ENCODE measurements at regions not wholly inside any gene's neighbourhood (a gene's known extent, or its start where the extent isn't known, plus 50 kb on each side); places are given as distances from the start of the nearest gene placed in this dataset.
A peak's percentile ranks its signal among the peaks of the same experiment; 100 is the strongest.
"Not testable (repeated sequence)": the region's sequence is repeated elsewhere in the genome, so short reads cannot be mapped to it uniquely, and the experiment has no call there.

GRCh38 chr19:34023381-34023780, 148.9 kb upstream of the LSM14A start:
- DNase-seq (ENCODE audit: low read depth) = no peak

DNA sequence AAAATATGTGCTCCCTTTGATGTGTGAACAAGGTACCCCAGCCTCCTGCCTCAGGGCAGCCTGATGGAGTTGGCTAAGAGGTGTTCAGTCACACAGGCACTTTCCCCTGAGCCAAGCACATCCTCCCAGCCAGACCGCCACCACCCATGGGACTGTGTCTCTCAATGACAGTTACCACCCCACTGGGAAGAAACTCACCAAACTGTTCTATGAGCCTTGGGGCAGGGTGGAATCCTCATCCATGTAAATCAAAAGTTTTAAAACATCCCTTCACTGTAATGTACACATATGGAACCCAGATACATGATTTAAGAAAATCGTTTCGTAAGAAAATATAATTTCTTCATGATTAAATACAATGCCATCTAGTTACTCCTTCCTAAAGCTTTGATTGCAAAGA, 138.4 kb upstream of the LSM14A start:
- no peak for DNase-seq (ENCODE audit: low read depth)

- no peak for DNase-seq (ENCODE audit: low read depth)
Observed at GRCh38 chr19:34034318-34034846, 137.9 kb upstream of the LSM14A start.

DNA sequence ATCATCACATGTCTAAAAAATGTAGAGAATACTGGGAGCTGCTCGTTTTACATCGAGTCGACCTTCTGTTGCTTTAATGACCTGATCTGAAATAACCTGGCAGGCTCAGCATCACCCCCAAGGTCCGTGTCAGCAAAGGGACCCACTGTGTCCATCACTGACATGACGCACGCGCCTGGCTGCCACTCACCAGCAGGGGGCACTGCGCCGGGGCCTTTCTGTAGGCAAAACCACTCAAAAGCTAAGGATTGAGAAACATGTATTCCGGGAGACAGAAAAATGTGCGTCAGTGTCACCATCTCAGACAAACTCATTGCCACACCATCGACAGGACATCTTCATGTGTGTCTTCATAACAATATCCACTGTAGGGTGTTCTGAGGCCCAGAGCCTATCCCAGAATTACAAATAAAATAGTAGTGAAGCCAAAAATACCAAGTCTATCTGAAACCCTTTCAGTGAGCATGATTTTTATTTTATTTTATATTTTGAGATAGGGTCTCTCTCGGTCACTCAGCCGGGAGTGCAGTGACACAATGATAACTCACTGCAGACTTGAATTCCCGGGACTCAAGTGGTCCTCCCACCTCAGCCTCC, 130.3 kb upstream of the LSM14A start:
- peak; percentile 68 for DNase-seq (ENCODE audit: low read depth)

GRCh38 chr19:34044021-34044420, 128.3 kb upstream of the LSM14A start:
- no peak for DNase-seq (ENCODE audit: low read depth)

- no peak for DNase-seq (ENCODE audit: low read depth)
Observed at GRCh38 chr19:34049944-34050343, 122.4 kb upstream of the LSM14A start.

- DNase-seq (ENCODE audit: low read depth) = not testable (repeated sequence)
Observed at GRCh38 chr19:34050430-34050829, 121.9 kb upstream of the LSM14A start.

- DNase-seq (ENCODE audit: low read depth) = no peak
Observed at GRCh38 chr19:34051255-34051654, 121.0 kb upstream of the LSM14A start.

GRCh38 chr19:34057155-34057554, 115.1 kb upstream of the LSM14A start:
- no peak for DNase-seq (ENCODE audit: low read depth)

DNA sequence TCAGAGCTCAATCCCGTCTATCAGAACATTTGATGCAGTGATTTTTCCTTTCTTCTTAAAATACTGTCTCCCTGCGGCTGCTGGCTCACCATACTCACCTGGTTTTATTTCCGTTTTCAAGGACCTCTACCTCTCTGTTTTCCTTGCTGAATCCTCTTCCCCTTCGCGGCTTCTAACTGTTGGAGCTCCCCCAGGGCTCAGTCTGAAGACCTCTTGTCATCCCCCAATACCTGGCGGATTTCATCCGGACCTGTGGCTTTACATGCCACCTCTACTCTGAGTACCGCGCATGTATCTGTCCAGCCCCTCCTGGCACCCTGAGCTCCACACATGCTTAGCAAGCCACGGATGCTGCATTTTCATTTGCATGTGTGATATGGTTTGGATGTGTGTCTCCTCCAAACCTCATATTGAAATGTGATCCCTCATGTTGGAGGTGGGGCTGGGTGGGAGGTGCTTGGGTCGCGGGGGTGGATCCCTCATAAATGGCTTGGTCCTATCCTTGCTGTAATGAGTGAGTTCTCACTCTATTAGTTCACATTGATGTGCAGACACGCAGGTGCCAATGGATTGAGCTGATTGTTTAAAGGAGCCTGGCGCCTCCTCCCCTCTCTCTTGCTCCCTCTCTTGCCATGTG, 106.2 kb upstream of the LSM14A start:
- DNase-seq (ENCODE audit: low read depth) = peak; percentile 23

DNA sequence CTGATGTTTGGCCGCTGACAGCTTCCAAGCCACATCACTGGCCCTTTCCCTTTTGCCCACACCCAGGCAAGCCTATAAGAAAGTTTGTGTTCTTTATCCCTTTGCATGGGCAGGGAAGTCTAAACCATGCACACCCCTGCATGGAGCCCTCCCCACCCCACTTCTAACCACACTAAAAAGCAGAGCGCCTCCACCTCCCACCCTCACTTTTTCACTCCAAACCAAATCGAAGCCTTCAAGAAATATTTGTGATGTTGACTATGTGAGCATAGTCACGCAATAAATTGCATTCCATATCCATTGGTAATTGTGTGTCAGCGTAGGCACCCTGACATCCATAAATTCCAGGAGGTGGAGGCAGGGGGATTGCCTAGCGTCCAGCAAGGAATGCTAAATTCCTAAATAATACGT, 104.4 kb upstream of the LSM14A start:
- DNase-seq (ENCODE audit: low read depth) = peak; percentile 71

DNA sequence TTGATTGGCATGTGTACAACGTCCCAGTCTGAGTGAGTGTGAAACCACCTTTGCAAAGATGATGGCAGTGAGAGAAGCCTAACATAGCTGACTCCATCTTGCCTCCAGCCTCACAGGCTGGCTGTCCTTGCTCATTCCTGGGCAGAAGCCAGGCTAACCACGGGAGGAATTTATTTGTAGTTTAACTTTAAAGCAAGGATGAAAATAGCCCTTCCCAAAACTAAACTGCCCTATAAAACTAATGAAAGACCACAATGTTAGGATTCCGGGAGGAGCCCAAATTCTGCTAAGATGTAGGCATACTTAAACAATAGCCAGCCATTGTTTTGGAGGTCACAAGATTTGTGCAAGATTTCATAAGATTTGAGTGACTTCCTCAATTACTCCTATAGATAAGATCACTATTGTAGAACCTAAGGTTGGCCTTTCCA, 96.6 kb upstream of the LSM14A start:
- DNase-seq (ENCODE audit: low read depth) = peak; percentile 46

GRCh38 chr19:34082289-34083077, 89.8 kb upstream of the LSM14A start:
- no peak for DNase-seq (ENCODE audit: low read depth)

DNA sequence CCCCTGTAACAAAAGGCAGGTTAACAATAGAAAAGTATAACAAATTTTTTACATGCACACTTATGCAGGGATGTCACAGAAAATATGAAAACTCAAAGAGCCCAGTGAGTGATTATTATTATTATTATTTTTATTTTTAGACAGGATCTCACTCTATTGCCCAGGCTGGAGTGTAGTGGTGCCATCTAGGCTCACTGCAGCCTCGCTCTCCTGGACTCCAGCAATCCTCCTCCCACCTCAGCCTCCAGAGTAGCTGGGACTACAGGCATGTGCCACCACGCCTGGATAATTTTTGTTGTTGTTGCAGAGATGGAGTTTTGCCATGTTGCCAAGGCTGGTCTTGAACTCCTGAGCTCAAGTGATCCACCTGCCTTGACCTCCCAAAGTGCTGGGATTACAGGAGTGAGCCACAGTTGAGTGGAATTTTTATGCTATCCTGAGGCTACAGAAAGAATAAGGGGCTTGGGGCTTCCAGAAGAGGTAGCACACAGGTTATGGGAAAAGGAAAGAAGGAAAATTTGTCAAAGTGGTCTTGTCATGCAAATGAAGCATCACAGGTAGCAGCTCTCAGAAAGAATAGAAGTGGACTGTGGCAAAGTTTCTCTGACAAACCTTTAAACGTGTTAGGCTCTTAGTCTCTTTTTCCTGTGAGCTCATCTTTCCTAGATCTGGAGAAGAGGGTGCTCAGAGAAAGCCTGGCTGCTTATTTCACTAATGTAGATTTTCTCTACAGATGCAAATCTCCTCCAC, 87.7 kb upstream of the LSM14A start:
- DNase-seq (ENCODE audit: low read depth) = no peak

DNA sequence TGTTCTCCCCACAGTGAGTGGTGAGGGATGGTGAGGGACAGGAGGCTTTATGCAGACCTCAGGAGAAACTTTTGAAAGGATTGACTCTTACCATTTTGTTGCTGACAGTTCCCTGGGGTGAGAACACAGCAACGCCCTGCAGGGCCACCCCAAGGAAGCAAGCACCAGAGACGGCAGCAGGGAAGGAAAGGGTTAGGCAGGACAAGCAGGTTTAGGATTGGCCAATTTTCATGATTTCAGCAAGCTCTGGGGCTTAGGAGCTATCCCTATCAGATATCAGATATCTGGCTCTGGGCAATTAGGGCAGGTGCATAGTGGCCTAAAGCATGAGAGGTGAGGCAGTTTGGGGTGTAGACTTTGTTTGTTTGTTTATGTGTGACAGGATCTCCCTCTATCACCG, 87.0 kb upstream of the LSM14A start:
- DNase-seq (ENCODE audit: low read depth) = no peak

DNA sequence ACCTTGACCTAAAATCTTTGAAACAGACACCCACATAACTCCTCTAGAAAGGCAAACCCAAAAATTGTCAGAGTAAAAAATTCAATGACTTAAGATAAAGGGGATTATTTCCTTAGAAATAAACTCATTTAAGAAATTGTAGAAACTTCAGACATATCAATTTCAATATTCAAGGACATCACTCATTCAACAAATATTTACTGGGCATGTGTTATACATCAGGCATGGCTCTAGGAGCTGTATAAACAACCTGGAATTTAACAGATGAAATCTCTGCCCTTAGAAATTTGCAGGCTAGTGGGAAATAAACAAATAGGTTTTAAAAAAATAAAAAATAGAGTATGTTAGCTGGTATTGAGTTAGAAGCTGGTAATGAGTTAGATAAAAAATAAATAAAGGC, 84.0 kb upstream of the LSM14A start:
- no peak for DNase-seq (ENCODE audit: low read depth)

GRCh38 chr19:34089566-34089965, 82.7 kb upstream of the LSM14A start:
- no peak for DNase-seq (ENCODE audit: low read depth)

DNA sequence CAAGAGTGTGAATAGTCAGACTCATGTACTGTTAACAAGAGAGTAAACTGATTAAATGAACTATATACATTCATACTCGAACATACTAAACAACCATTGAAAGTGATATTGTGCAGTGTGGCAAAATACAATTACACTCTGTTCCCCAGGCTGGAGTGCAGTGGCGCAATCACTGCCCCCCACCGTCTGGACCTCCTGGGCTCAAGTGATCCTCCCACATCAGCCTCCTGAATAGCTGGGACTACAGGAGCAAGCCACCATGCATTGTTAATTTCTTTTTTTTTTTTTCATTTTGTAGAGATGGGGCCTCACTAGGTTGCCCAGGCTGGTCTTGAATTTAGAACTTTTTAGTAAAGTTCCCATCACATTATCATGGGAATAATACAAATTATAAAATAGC, 77.3 kb upstream of the LSM14A start:
- no peak for DNase-seq (ENCODE audit: low read depth)

DNA sequence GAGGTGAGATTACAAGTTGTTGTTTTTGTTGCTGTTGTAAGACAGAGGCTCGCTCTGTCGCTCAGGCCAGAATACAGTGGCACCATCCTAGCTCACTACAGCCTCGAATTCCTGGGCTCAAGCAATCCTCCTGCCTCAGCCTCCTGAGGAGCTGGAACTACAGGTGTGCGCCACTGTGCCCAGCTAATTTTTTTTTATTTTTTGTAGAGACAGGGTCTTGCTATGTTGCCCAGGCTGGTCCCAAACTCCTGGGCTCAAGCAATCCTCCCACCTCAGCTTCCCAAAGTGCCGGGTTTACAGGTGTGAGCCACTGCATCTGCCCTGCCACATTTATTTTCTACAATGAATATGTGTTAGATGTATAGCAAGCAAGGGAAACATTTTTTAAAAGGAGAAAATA, 76.9 kb upstream of the LSM14A start:
- not testable (repeated sequence) for DNase-seq (ENCODE audit: low read depth)

DNA sequence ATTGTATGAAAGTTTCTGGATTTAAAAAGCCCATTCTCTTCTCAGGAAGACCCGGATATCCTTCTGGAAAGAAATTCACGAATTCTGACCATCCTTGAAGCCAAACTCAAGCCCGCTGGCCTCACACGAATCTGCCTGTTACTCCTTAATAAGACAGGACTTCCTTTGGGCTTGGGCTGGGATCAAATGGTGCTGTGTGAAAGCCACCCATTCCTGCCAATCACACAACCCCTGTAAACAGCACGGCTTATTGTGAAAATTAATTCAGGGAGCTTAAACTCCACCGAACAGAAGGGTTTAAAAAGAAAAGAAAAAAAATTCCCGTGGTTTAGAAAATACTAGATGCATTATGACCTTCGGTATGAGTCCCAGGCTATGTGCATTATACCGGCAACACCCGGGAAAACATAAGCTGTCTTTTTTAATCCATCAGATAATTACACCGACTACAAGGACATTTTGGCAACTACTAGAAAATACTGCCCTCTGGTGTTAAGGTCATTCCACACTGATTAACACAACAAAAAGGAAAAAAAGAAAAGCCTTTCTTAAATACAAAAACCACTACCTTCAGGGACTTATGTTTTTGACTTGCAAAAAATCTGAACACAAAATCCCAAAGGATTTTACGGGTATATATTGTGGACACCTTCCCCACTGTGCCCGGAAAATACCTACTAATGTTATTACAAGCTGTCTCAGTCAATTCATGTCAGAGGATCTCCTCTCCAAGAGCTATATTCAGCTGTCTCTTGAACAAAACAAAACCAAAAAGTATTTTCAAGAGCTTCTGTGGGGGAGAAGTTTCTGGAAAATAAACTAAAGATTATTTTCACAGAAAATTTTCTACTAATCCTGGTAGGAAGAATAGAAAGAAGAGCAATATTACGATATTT, 76.0 kb upstream of the LSM14A start:
- DNase-seq (ENCODE audit: low read depth) = peak; percentile 53

- DNase-seq (ENCODE audit: low read depth) = no peak
Observed at GRCh38 chr19:34104096-34104495, 68.2 kb upstream of the LSM14A start.

Measured in Daoy (cell line).